IMR-90 (cell line): ENCODE measurements at regions not wholly inside any gene's neighbourhood (a gene's known extent, or its start where the extent isn't known, plus 50 kb on each side); places are given as distances from the start of the nearest gene placed in this dataset.

ENCODE experiments used
- ATAC-seq: fragments of 200-7000 bp; cut with Tn5 transposase; 2 replicates; pipeline ENCODE4 v1.9.1; 2020; ENCODE audit warnings: low read depth, mild to moderate bottlenecking, moderate library complexity
- BruUV-seq: library from RNA; stranded (reverse); fragments of 400-500 nt; replicated peaks from 2 replicates; lab custom pipeline; 2021; lab: Mats Ljungman, UMichigan
- CTCF ChIA-PET: fragments of 300-600 bp; formaldehyde crosslinking; extraction: SDS; loops from one replicate; lab custom pipeline; 2021; ENCODE audit warnings: antibody characterized with exemption; lab: Yijun Ruan, JAX
- POLR2A ChIA-PET: fragments of 300-600 bp; sonication (Branson Sonifier 250); formaldehyde crosslinking; loops from one replicate; lab custom pipeline; 2022; ENCODE audit warnings: antibody characterized with exemption; ENCODE audit not compliant: unreplicated experiment; lab: Charles Lee
- DNase-seq: peaks from one replicate; pipeline ENCODE4 v3.0.0; 2013
- H2AFZ ChIP-seq: replicated peaks from 2 replicates; pipeline ENCODE3; 2013; ENCODE audit warnings: low read length, mild to moderate bottlenecking; ENCODE audit not compliant: poor library complexity
- H2AK5ac ChIP-seq: 2 replicates; pipeline ENCODE4 v1.6.1; 2013; ENCODE audit warnings: low read depth, low read length, inconsistent platforms
- H2AK9ac ChIP-seq: replicated peaks from 2 replicates; pipeline ENCODE3; 2013; ENCODE audit warnings: mild to moderate bottlenecking, low read depth, low read length, moderate library complexity; ENCODE audit not compliant: poor library complexity
- H2BK120ac ChIP-seq: 2 replicates; pipeline ENCODE4 v1.6.1; 2013; ENCODE audit warnings: low read depth, low read length, inconsistent platforms
- H2BK15ac ChIP-seq: 3 replicates; pipeline ENCODE4 v1.6.1; 2013; ENCODE audit warnings: low read depth, low read length, inconsistent platforms
- H2BK20ac ChIP-seq: 2 replicates; pipeline ENCODE4 v1.6.1; 2013; ENCODE audit warnings: low read depth, mild to moderate bottlenecking, inconsistent platforms, low read length, moderate library complexity
- H2BK5ac ChIP-seq: 2 replicates; pipeline ENCODE4 v1.6.1; 2013; ENCODE audit warnings: mild to moderate bottlenecking, low read depth, low read length, inconsistent platforms; ENCODE audit not compliant: poor library complexity, severe bottlenecking
- H3K14ac ChIP-seq: replicated peaks from 2 replicates; pipeline ENCODE4 v1.6.1; 2013; ENCODE audit warnings: low read depth, low read length, inconsistent platforms
- H3K18ac ChIP-seq: 2 replicates; pipeline ENCODE4 v1.6.1; 2013; ENCODE audit warnings: low read depth, low read length, control low read depth
- H3K23ac ChIP-seq: 2 replicates; pipeline ENCODE4 v1.6.1; 2013; ENCODE audit warnings: low read depth, low read length, inconsistent platforms
- H3K27ac ChIP-seq: 2 replicates; pipeline ENCODE4 v1.5.1; 2013; ENCODE audit warnings: mild to moderate bottlenecking, control low read depth, low read length; ENCODE audit not compliant: insufficient read depth
- H3K27me3 ChIP-seq: 2 replicates; pipeline ENCODE4 v1.6.1; 2013; ENCODE audit warnings: low read length; ENCODE audit not compliant: control insufficient read depth, insufficient read depth
- H3K36me3 ChIP-seq: 2 replicates; pipeline ENCODE4 v1.6.1; 2013; ENCODE audit warnings: low read length, mixed read lengths; ENCODE audit not compliant: control insufficient read depth, insufficient read depth
- H3K4ac ChIP-seq: 2 replicates; pipeline ENCODE4 v1.6.1; 2013; ENCODE audit warnings: low read depth, low read length, inconsistent platforms
- H3K4me1 ChIP-seq: 2 replicates; pipeline ENCODE4 v1.6.1; 2013; ENCODE audit warnings: low read length, mixed read lengths; ENCODE audit not compliant: control insufficient read depth, insufficient read depth
- H3K4me2 ChIP-seq: 2 replicates; pipeline ENCODE4 v1.6.1; 2013; ENCODE audit warnings: low read depth, mild to moderate bottlenecking, control low read depth, low read length, moderate library complexity
- H3K4me3 ChIP-seq: 2 replicates; pipeline ENCODE4 v1.5.1; 2013; ENCODE audit warnings: low read depth, mild to moderate bottlenecking, control low read depth, low read length, moderate library complexity; ENCODE audit not compliant: insufficient read depth
- H3K56ac ChIP-seq: 2 replicates; pipeline ENCODE4 v1.6.1; 2013; ENCODE audit warnings: low read length, inconsistent platforms; ENCODE audit not compliant: insufficient read depth; ENCODE audit errors: extremely low read depth
- H3K79me1 ChIP-seq, 2 experiments: 2 replicates each; pipeline ENCODE4 v1.6.1; 2013; ENCODE audit warnings: low read length in 2 of 2, inconsistent platforms in 1 of 2, low read depth in 1 of 2
- H3K9ac ChIP-seq: 2 replicates; pipeline ENCODE4 v1.6.1; 2013; ENCODE audit warnings: low read depth, low read length, control low read depth
- H3K9me1 ChIP-seq: 2 replicates; pipeline ENCODE4 v1.6.1; 2013; ENCODE audit warnings: low read length, inconsistent platforms; ENCODE audit not compliant: insufficient read depth
- H3K9me3 ChIP-seq: 2 replicates; pipeline ENCODE4 v1.6.1; 2013; ENCODE audit warnings: low read length; ENCODE audit not compliant: control insufficient read depth, insufficient read depth
- H4K20me1 ChIP-seq: 2 replicates; pipeline ENCODE4 v1.6.1; 2013; ENCODE audit warnings: low read length, inconsistent platforms; ENCODE audit not compliant: insufficient read depth
- H4K5ac ChIP-seq: 2 replicates; pipeline ENCODE4 v1.6.1; 2013; ENCODE audit warnings: mild to moderate bottlenecking, low read depth, low read length, control low read depth
- H4K8ac ChIP-seq, 2 experiments: 2 replicates each; pipeline ENCODE4 v1.6.1; 2013; ENCODE audit warnings: low read depth in 2 of 2, low read length in 2 of 2, control low read depth in 1 of 2, inconsistent platforms in 1 of 2
- H4K91ac ChIP-seq: 2 replicates; pipeline ENCODE4 v1.6.1; 2013; ENCODE audit warnings: low read depth, low read length, inconsistent platforms; ENCODE audit not compliant: insufficient read depth
- BHLHE40 ChIP-seq: fragments of 150-350 bp; IDR thresholded peaks from 2 replicates; pipeline ENCODE4 v1.6.1; 2016; ENCODE audit warnings: mild to moderate bottlenecking, low read depth, low read length
- CEBPB ChIP-seq: IDR thresholded peaks from 2 replicates; pipeline ENCODE4 v1.6.1; 2012; ENCODE audit warnings: low read depth, low read length, improper control_type of control experiment
- CHD1 ChIP-seq: IDR thresholded peaks from 2 replicates; pipeline ENCODE4 v1.6.1; 2012; ENCODE audit warnings: low read depth, low read length, improper control_type of control experiment
- FOS ChIP-seq: fragments of 150-350 bp; IDR thresholded peaks from 2 replicates; pipeline ENCODE4 v1.6.1; 2016; ENCODE audit warnings: low read depth, low read length
- MAZ ChIP-seq: IDR thresholded peaks from 2 replicates; pipeline ENCODE4 v1.6.1; 2012; ENCODE audit warnings: low read depth, mild to moderate bottlenecking, low read length, improper control_type of control experiment, moderate library complexity, borderline replicate concordance
- NFE2L2 ChIP-seq: fragments of 150-350 bp; IDR thresholded peaks from 2 replicates; pipeline ENCODE4 v1.6.1; 2016; ENCODE audit warnings: low read depth, mild to moderate bottlenecking, low read length
- POLR2A ChIP-seq: IDR thresholded peaks from 2 replicates; pipeline ENCODE4 v1.6.1; 2012; ENCODE audit warnings: mild to moderate bottlenecking, low read depth, low read length
- RAD21 ChIP-seq: IDR thresholded peaks from 2 replicates; pipeline ENCODE4 v1.6.1; 2012; ENCODE audit warnings: low read length, improper control_type of control experiment
- RFX5 ChIP-seq: IDR thresholded peaks from 2 replicates; pipeline ENCODE4 v1.8.0; 2012; ENCODE audit warnings: low read depth, mild to moderate bottlenecking, low read length, moderate library complexity
- SMC3 ChIP-seq: fragments of 150-350 bp; IDR thresholded peaks from 2 replicates; pipeline ENCODE4 v1.6.1; 2016; ENCODE audit warnings: low read depth, mild to moderate bottlenecking, antibody characterized with exemption, low read length, moderate library complexity
- WGBS, 2 experiments: methylation state at CpG; one replicate each; pipeline versions ENCODE4 v1.1.5 to v1.1.7; 2013; ENCODE audit warnings: missing lambda C conversion rate in 2 of 2; ENCODE audit not compliant: insufficient read length in 1 of 2; ENCODE audit errors: extremely low coverage in 2 of 2; 5-methylcytosine and 5-hydroxymethylcytosine counted together
- dilution Hi-C: fragments of 300-500 bp; cut with HindIII; formaldehyde crosslinking; loops from one replicate; pipeline ENCODE4 v1.14.3; 2018; ENCODE audit warnings: low sequenced_read_pairs; ENCODE audit not compliant: unreplicated experiment
- in situ Hi-C: fragments of 300-500 bp; cut with MboI; formaldehyde crosslinking; loops from 3 replicates; pipeline ENCODE4 v1.14.3; 2019; ENCODE audit warnings: low sequenced_read_pairs, inconsistent platforms, mixed read lengths
- intact Hi-C: fragments of 100-400 bp; cut with micrococcal nuclease; formaldehyde crosslinking; loops from 2 replicates; pipeline ENCODE4 v1.10.0; 2022
- TF ChIP-seq, protein P1 (sequence below): fragments of 150-350 bp; IDR thresholded peaks from 2 replicates; pipeline ENCODE4 v1.6.1; 2016; ENCODE audit warnings: low read depth, mild to moderate bottlenecking, low read length, moderate library complexity, borderline replicate concordance
- TF ChIP-seq, protein P2 (sequence below): conservative IDR thresholded peaks from 2 replicates; pipeline ENCODE4 v1.5.1; 2012; ENCODE audit warnings: mild to moderate bottlenecking, low read depth, low read length, improper control_type of control experiment
- TF ChIP-seq, protein P3 (sequence below): fragments of 150-350 bp; IDR thresholded peaks from 2 replicates; pipeline ENCODE4 v1.6.1; 2017; ENCODE audit warnings: mild to moderate bottlenecking, antibody characterized with exemption, low read length, low read depth

DNA sequence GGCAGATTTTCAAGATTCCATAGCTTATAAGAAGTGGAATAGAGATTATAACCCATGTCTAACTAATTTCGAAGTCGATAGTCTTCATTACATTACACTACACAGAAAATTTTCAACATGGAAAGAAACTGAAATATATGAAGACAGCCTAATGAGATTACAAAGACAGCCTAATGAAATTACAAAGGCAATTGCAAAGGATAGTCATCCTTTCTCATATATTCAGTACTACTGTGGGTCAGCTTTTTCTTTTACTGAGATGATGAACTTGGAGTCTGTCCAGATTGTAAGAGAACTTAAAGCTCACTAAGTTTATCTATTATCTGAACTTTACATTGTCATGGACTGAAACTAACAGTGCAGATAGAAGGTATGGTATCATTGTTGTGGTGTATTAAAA, 304.4 kb upstream of the MBL2 start:
- H3K9me3 ChIP-seq: no peaks in the 10 kb centered on the region
- DNase-seq: no peak
- no peaks in the 10 kb centered on the region for H3K27me3 ChIP-seq
- dilution Hi-C loops: no loop called here
- ATAC-seq: no peak
- no peaks in the 10 kb centered on the region for H3K9me1 ChIP-seq
- H2AK9ac ChIP-seq: no peak overlapping the region
- WGBS, 2 experiments: no CpG with 5 or more reads among the region's 2 CpGs
- H2BK15ac ChIP-seq: no peak overlapping the region
- H2AK5ac ChIP-seq: no peak overlapping the region
- no peak overlapping the region for H4K91ac ChIP-seq
- H3K4me2 ChIP-seq: no peak overlapping the region
- no peak overlapping the region for H2AFZ ChIP-seq
- CTCF ChIA-PET: no interaction called here
- H3K79me1 ChIP-seq: no peaks in the 10 kb centered on the region
- H3K4ac ChIP-seq: no peak overlapping the region
- no peak overlapping the region for H3K4me3 ChIP-seq
- no peak for TF ChIP-seq POLR2A
- TF ChIP-seq, protein P1, sequence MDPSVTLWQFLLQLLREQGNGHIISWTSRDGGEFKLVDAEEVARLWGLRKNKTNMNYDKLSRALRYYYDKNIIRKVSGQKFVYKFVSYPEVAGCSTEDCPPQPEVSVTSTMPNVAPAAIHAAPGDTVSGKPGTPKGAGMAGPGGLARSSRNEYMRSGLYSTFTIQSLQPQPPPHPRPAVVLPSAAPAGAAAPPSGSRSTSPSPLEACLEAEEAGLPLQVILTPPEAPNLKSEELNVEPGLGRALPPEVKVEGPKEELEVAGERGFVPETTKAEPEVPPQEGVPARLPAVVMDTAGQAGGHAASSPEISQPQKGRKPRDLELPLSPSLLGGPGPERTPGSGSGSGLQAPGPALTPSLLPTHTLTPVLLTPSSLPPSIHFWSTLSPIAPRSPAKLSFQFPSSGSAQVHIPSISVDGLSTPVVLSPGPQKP: no peak
- TF ChIP-seq, protein P2, sequence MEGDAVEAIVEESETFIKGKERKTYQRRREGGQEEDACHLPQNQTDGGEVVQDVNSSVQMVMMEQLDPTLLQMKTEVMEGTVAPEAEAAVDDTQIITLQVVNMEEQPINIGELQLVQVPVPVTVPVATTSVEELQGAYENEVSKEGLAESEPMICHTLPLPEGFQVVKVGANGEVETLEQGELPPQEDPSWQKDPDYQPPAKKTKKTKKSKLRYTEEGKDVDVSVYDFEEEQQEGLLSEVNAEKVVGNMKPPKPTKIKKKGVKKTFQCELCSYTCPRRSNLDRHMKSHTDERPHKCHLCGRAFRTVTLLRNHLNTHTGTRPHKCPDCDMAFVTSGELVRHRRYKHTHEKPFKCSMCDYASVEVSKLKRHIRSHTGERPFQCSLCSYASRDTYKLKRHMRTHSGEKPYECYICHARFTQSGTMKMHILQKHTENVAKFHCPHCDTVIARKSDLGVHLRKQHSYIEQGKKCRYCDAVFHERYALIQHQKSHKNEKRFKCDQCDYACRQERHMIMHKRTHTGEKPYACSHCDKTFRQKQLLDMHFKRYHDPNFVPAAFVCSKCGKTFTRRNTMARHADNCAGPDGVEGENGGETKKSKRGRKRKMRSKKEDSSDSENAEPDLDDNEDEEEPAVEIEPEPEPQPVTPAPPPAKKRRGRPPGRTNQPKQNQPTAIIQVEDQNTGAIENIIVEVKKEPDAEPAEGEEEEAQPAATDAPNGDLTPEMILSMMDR: no peak
- TF ChIP-seq FOS: no peak
- TF ChIP-seq NFE2L2: no peak
- TF ChIP-seq RAD21: no peak
- TF ChIP-seq CHD1: no peak
- no peak for TF ChIP-seq SMC3
- TF ChIP-seq, protein P3, sequence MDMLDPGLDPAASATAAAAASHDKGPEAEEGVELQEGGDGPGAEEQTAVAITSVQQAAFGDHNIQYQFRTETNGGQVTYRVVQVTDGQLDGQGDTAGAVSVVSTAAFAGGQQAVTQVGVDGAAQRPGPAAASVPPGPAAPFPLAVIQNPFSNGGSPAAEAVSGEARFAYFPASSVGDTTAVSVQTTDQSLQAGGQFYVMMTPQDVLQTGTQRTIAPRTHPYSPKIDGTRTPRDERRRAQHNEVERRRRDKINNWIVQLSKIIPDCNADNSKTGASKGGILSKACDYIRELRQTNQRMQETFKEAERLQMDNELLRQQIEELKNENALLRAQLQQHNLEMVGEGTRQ: no peak
- no peak for TF ChIP-seq MAZ
- TF ChIP-seq RFX5: no peak
- no peak for TF ChIP-seq CEBPB
- TF ChIP-seq BHLHE40: no peak
- in situ Hi-C loops: no loop called here
- no peak overlapping the region for H3K23ac ChIP-seq
- H3K14ac ChIP-seq: no peak overlapping the region
- no peak overlapping the region for H2BK20ac ChIP-seq
- intact Hi-C loops: no loop called here
- no peak overlapping the region for H3K56ac ChIP-seq
- no peak overlapping the region for H3K9ac ChIP-seq
- H3K18ac ChIP-seq: no peak overlapping the region
- BruUV-seq: no TSS peak
- H3K27ac ChIP-seq: no peak overlapping the region
- no peaks in the 10 kb centered on the region for H4K20me1 ChIP-seq
- no peak overlapping the region for H4K8ac ChIP-seq
- no peak overlapping the region for H4K5ac ChIP-seq
- no peaks in the 10 kb centered on the region for H3K36me3 ChIP-seq
- no peak overlapping the region for H2BK5ac ChIP-seq
- POLR2A ChIA-PET: no interaction called here
- no peaks in the 10 kb centered on the region for H3K4me1 ChIP-seq
- H2BK120ac ChIP-seq: no peak overlapping the region
